Brain microvascular endothelial cell (primary cell): ENCODE measurements at regions not wholly inside any gene's neighbourhood (a gene's known extent, or its start where the extent isn't known, plus 50 kb on each side); places are given as distances from the start of the nearest gene placed in this dataset.
"Not testable (repeated sequence)": the region's sequence is repeated elsewhere in the genome, so short reads cannot be mapped to it uniquely, and the experiment has no call there.

Experiments
- DNase-seq: peaks from one replicate; pipeline ENCODE4 v3.0.0-alpha.2; 2020
- H3K27ac ChIP-seq: fragments of 250-450 bp; sonication (Bioruptor Pico); 2 replicates; pipeline ENCODE4 v1.5.1; 2020; ENCODE audit warnings: mild to moderate bottlenecking, moderate library complexity
- H3K27me3 ChIP-seq: fragments of 250-450 bp; sonication (Bioruptor Pico); replicated peaks from 2 replicates; pipeline ENCODE4 v1.5.1; 2020; ENCODE audit warnings: mild to moderate bottlenecking
- H3K36me3 ChIP-seq: fragments of 250-450 bp; sonication (Bioruptor Pico); replicated peaks from 2 replicates; pipeline ENCODE4 v1.5.1; 2020; ENCODE audit warnings: mild to moderate bottlenecking
- H3K4me3 ChIP-seq: 2 replicates; pipeline ENCODE4 v1.5.1; 2011; ENCODE audit warnings: low read depth, mild to moderate bottlenecking, control low read depth, low read length, moderate library complexity
- CTCF ChIP-seq: IDR thresholded peaks from 2 replicates; pipeline ENCODE4 v1.5.1; 2011; ENCODE audit warnings: low read depth, mild to moderate bottlenecking, moderate library complexity, low read length, control low read depth, inconsistent platforms; ENCODE audit errors: missing control alignments
- in situ Hi-C: cut with HindIII; loops from 2 replicates; pipeline ENCODE4 v1.10.0; 2017; ENCODE audit warnings: low sequenced_read_pairs, low pct_ligation_motif_present

- no peak for TF ChIP-seq CTCF
- Histone ChIP-seq H3K36me3 (no peaks in the 10 kb centered on the region), H3K27me3 (no peaks in the 10 kb centered on the region), H3K4me3 (no peak overlapping the region), H3K27ac (no peak overlapping the region)
- in situ Hi-C loops, result no loop called here
- no peak for DNase-seq
Observed at GRCh38 chr11:116030697-116031331, 526.6 kb upstream of the CADM1 start.

- H3K36me3 ChIP-seq, H3K27ac ChIP-seq, H3K4me3 ChIP-seq, DNase-seq, H3K27me3 ChIP-seq, in situ Hi-C loops: not testable (repeated sequence)
Observed at GRCh38 chr11:116028506-116028905, 524.3 kb upstream of the CADM1 start.

DNA sequence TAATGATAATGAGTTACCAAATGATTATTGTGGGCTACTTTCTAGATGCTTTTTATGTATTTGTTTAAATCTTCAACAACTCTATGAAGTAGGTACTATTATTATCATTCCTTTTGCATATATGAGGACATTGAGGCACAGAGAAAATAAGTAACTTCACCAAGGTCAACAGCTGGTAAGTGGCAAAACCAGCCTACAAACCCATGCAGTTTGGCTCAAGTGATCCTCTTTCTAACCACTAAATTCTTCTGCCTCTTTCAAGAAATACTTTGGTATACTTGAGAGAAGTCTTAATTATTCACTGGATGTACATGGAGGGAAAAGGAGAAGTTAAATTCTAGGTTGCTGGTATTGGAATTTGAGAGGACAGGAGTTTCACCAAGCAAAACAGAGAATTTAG is 495.2 kb upstream of the CADM1 start:
- DNase-seq, result no peak
- Histone ChIP-seq H3K27me3 (no peaks in the 10 kb centered on the region), H3K27ac (no peak overlapping the region), H3K4me3 (no peak overlapping the region), H3K36me3 (no peaks in the 10 kb centered on the region)
- TF ChIP-seq CTCF, result no peak
- in situ Hi-C loops, result no loop called here

GRCh38 chr11:115996808-115997188 is 492.6 kb upstream of the CADM1 start:
- no peaks in the 10 kb centered on the region for H3K27me3 ChIP-seq
- TF ChIP-seq CTCF, result no peak
- no peak for DNase-seq
- H3K36me3 ChIP-seq, result no peaks in the 10 kb centered on the region
- H3K4me3 ChIP-seq, result no peak overlapping the region
- H3K27ac ChIP-seq, result no peak overlapping the region
- in situ Hi-C loops, result no loop called here

DNA sequence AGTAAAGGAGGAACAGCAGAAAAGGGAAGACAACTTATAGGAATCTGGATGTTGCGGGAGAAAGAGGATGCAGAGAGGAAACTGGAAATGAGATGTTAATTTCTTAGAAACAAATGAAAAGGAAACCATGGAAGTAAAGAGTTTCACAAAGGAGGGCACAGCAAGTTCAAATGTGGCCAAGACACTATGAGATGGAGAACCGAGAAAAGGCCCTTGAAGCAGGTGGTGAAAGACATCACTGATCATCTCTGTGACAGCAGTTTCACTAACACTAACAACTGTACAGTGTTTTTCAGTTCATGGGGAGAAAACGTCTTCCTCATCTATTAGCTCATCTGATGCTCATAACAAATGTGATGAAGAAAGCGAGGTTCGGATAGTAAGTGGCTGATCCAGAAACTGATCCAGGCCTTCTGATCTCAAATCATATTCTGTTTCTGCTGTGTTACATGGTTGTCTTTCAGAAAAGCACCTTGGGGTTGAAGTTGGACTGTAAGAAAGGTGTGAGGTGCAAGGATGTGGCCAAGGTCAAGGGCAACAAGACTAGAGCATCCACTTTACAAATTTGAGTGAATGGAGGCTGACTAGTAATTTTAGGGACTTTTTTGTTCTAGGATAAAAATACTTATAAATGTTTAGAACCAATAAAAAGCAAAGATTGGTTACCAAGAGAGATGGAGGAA is 492.1 kb upstream of the CADM1 start:
- Histone ChIP-seq H3K4me3 (no peak overlapping the region), H3K27me3 (no peaks in the 10 kb centered on the region), H3K27ac (no peak overlapping the region), H3K36me3 (no peaks in the 10 kb centered on the region)
- in situ Hi-C loops, result no loop called here
- DNase-seq, result no peak
- no peak for TF ChIP-seq CTCF

DNA sequence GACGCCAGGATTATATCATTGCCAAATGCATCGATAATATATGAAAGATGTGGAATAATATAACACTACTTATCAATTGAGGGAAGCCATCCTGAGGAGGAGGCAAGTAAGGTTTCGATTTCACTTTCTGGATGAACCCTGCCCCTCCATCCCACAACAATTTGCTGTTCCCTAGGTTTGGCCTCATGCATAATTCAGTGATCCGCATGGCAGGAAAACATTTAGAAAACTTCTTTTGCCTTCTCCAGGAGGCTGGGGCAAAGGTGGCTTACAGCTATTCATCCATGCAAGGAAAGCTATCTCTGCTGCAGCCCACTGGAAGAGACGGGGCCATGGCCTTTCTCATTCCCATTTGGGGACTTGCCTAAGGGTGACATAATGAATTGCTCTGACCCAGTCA is 489.4 kb upstream of the CADM1 start:
- no peak for TF ChIP-seq CTCF
- Histone ChIP-seq H3K27ac (no peak overlapping the region), H3K27me3 (no peaks in the 10 kb centered on the region), H3K4me3 (no peak overlapping the region), H3K36me3 (no peaks in the 10 kb centered on the region)
- no peak for DNase-seq
- in situ Hi-C loops, result no loop called here
